Stimulated activated naive CD8-positive, alpha-beta T cell treated with anti-CD3 and anti-CD28 coated beads, Interleukin-15, Interleukin-2, amounts not matched to agents 100 ng/mL and 50 ng/mL, for 24 hours (primary cell): ENCODE measurements at regions not wholly inside any gene's neighbourhood (a gene's known extent, or its start where the extent isn't known, plus 50 kb on each side); places are given as distances from the start of the nearest gene placed in this dataset.
"Not testable (repeated sequence)": the region's sequence is repeated elsewhere in the genome, so short reads cannot be mapped to it uniquely, and the experiment has no call there.

Source experiments
- H3K27ac Mint-ChIP-seq: one replicate; pipeline ENCODE4 v1.8.0; 2021; ENCODE audit warnings: mild to moderate bottlenecking, mixed read lengths
- H3K27me3 Mint-ChIP-seq: one replicate; pipeline ENCODE4 v1.8.0; 2021; ENCODE audit warnings: mixed read lengths
- H3K36me3 Mint-ChIP-seq: one replicate; pipeline ENCODE4 v1.8.0; 2021; ENCODE audit warnings: low read depth, mixed read lengths
- H3K4me1 Mint-ChIP-seq: one replicate; pipeline ENCODE4 v1.8.0; 2021; ENCODE audit warnings: low read depth, mixed read lengths
- H3K4me3 Mint-ChIP-seq: one replicate; pipeline ENCODE4 v1.8.0; 2021; ENCODE audit warnings: mild to moderate bottlenecking, mixed read lengths
- H3K9me3 Mint-ChIP-seq: one replicate; pipeline ENCODE4 v1.8.0; 2021; ENCODE audit warnings: mixed read lengths

DNA sequence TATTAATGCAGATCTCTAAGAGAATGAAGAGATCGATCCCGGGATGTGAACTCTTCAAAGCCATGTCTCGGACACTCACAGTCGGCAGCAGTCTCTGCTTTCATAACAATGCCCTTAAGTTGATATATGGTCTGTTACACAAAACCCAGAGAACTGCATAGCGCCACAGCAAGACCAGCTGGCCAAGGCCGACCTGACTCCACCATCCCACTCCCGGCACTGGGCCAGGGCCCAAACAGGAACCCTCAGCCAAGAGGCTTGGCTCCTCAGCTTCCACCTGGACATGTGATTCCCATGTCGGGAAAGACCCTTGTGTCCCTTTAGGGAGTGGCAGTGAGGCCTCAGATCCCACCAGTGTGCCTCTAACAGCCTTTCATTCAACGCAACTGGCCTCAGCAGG is 106.6 kb upstream of the RNF32 start:
- no peaks in the 10 kb centered on the region for H3K27me3 Mint-ChIP-seq
- H3K9me3 Mint-ChIP-seq: no peaks in the 10 kb centered on the region
- no peaks in the 10 kb centered on the region for H3K4me1 Mint-ChIP-seq
- no peaks in the 10 kb centered on the region for H3K36me3 Mint-ChIP-seq
- H3K4me3 Mint-ChIP-seq: no peak overlapping the region
- H3K27ac Mint-ChIP-seq: no peak overlapping the region

DNA sequence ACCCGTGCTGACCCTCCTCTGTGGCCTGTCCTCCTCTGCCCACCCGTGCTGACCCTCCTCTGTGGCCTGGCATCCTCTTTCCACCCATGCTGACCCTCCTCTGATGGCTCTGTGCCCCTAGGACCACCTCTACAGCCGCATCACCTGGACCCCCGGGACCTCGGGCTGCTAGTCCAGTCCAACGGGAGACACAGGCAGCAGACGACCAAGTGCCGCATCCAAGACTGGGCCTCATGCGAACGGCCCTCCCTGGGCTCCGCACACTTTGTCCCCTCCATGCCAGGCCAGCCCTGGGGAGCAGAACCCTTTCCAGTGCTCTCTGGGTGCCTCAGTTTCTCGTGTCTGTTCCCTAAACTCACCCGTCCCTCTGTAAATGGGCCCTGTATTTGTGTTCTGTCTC is 107.2 kb upstream of the RNF32 start:
- H3K36me3 Mint-ChIP-seq: no peaks in the 10 kb centered on the region

GRCh38 chr7:156532016-156532602 is 108.5 kb upstream of the RNF32 start:
- no peaks in the 10 kb centered on the region for H3K27me3 Mint-ChIP-seq
- no peaks in the 10 kb centered on the region for H3K4me1 Mint-ChIP-seq
- no peak overlapping the region for H3K27ac Mint-ChIP-seq
- no peaks in the 10 kb centered on the region for H3K9me3 Mint-ChIP-seq
- H3K4me3 Mint-ChIP-seq: no peak overlapping the region
- H3K36me3 Mint-ChIP-seq: no peaks in the 10 kb centered on the region

More for the DNA sequence above, 107.2 kb upstream of the RNF32 start:
- H3K9me3 Mint-ChIP-seq: no peaks in the 10 kb centered on the region
- no peak overlapping the region for H3K4me3 Mint-ChIP-seq
- no peaks in the 10 kb centered on the region for H3K27me3 Mint-ChIP-seq
- no peaks in the 10 kb centered on the region for H3K4me1 Mint-ChIP-seq
- no peak overlapping the region for H3K27ac Mint-ChIP-seq

DNA sequence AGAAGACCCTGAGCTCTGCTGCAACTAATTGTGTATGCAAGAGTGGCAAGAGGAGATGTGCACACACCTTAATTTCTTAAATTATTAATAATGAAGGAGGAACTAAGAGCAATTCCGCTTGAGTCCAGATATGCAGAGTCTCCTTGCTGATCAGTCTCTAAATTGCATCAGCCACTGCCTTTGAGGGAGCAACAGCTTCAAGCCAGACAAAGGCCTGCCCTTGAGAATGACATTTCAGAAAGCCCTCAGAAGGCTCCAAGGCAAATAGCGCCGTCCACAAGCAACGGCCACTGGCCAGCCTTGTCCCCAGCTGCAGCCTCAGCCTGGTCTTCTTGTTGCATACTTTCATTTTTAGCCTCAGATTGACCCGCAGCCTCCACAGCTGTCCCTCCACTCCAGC is 110.6 kb upstream of the RNF32 start:
- Mint-ChIP-seq H3K4me1 (no peaks in the 10 kb centered on the region), H3K27me3 (no peaks in the 10 kb centered on the region), H3K27ac (no peak overlapping the region), H3K36me3 (no peaks in the 10 kb centered on the region), H3K9me3 (no peaks in the 10 kb centered on the region), H3K4me3 (no peak overlapping the region)

GRCh38 chr7:156527458-156527890 is 113.1 kb upstream of the RNF32 start:
- H3K4me3 Mint-ChIP-seq: no peak overlapping the region
- no peaks in the 10 kb centered on the region for H3K4me1 Mint-ChIP-seq
- H3K27ac Mint-ChIP-seq: no peak overlapping the region
- no peaks in the 10 kb centered on the region for H3K27me3 Mint-ChIP-seq
- H3K36me3 Mint-ChIP-seq: no peaks in the 10 kb centered on the region
- H3K9me3 Mint-ChIP-seq: no peaks in the 10 kb centered on the region

GRCh38 chr7:156524818-156525597 is 115.6 kb upstream of the RNF32 start:
- Mint-ChIP-seq H3K27me3 (peaks cover 8% of the 10 kb centered on the region), H3K27ac (no peak overlapping the region), H3K36me3 (no peaks in the 10 kb centered on the region), H3K4me1 (no peaks in the 10 kb centered on the region), H3K9me3 (no peaks in the 10 kb centered on the region), H3K4me3 (no peak overlapping the region)

DNA sequence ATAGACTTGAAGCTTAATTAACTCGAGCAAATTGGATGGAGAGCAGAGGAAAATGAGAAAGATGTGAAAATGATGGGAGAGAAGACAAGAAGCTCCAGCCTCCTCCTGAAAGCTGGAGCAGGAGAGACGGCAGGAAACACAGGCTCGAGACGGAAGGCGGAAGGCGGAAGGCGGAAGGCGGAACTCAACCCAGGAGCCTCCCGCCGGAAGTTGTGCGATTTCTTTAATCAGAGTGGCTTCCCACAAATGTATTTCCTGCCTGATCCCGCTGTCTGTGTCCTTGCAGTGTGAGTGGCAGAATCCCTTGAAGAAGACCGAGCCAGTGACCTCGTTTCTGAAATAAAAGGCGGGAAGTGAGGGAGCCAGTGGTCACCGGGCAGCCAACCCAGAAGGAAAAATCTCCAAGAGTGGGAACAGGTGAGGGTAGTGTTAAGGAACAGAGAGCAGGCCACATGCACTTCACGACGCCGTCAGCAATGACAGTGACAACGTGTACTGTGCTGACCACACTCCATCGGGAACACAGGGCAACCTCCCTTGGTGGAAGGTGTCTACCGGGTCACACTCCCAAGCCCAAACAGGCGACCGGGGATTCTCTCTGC is 117.0 kb upstream of the RNF32 start:
- Mint-ChIP-seq H3K4me1 (no peaks in the 10 kb centered on the region), H3K27ac (no peak overlapping the region), H3K27me3 (peaks cover 8% of the 10 kb centered on the region), H3K9me3 (no peaks in the 10 kb centered on the region), H3K36me3 (no peaks in the 10 kb centered on the region), H3K4me3 (no peak overlapping the region)

DNA sequence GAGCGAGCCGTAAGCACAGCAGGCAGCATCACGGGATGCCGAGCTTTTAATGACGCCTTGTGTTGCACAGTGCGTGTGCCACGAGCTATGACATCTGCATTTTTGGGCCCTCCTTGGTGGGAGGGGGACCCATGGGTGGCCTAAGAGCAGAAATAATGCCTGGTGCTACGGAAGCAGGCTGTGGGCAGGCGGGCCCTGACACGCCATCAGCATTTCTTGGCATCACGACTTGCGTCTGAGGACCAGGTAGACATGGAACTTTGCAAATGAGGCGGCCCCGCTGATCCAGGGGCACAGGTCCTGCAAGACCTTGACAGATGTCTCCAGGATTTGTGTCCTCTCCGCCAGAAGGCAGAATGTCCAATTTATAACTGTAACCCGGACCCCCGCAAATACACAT is 117.8 kb upstream of the RNF32 start:
- Mint-ChIP-seq H3K36me3 (no peaks in the 10 kb centered on the region), H3K27ac (no peak overlapping the region), H3K4me3 (no peak overlapping the region), H3K9me3 (no peaks in the 10 kb centered on the region), H3K4me1 (no peaks in the 10 kb centered on the region), H3K27me3 (peaks cover 8% of the 10 kb centered on the region)

- H3K27ac Mint-ChIP-seq: no peak overlapping the region
- H3K4me3 Mint-ChIP-seq: no peak overlapping the region
- peaks cover 3% of the 10 kb centered on the region for H3K9me3 Mint-ChIP-seq
- peaks cover 8% of the 10 kb centered on the region for H3K27me3 Mint-ChIP-seq
- H3K4me1 Mint-ChIP-seq: no peaks in the 10 kb centered on the region
- H3K36me3 Mint-ChIP-seq: no peaks in the 10 kb centered on the region
Observed at GRCh38 chr7:156519070-156519469, 121.5 kb upstream of the RNF32 start.

DNA sequence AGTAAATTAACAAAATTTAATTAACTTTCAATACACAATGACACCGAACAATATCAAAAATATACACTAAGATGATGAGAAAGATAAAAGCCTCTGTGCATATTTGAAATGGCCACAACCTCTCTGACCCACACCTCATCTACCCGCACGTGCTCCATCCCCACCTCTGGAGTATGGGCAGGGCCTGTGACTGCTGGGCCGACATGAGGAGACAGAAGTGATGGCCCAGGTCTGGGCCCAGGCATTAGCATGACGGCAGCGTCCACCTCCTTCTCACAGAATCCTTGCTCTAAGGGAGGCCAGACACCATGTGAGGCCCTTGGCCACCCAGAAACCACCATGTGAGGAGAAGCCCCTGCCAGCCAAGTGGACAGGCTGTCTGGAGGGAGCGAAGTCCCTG is 122.1 kb upstream of the RNF32 start:
- H3K27me3 Mint-ChIP-seq: peaks cover 8% of the 10 kb centered on the region
- H3K27ac Mint-ChIP-seq: no peak overlapping the region
- H3K4me1 Mint-ChIP-seq: no peaks in the 10 kb centered on the region
- no peaks in the 10 kb centered on the region for H3K36me3 Mint-ChIP-seq
- H3K9me3 Mint-ChIP-seq: peaks cover 3% of the 10 kb centered on the region
- H3K4me3 Mint-ChIP-seq: no peak overlapping the region

- not testable (repeated sequence) for H3K27ac Mint-ChIP-seq, H3K36me3 Mint-ChIP-seq, H3K9me3 Mint-ChIP-seq, H3K4me1 Mint-ChIP-seq, H3K4me3 Mint-ChIP-seq, H3K27me3 Mint-ChIP-seq
Observed at GRCh38 chr7:156517858-156518257, 122.7 kb upstream of the RNF32 start.

GRCh38 chr7:156516791-156517378 is 123.7 kb upstream of the RNF32 start:
- Mint-ChIP-seq H3K36me3 (no peaks in the 10 kb centered on the region), H3K4me1 (no peaks in the 10 kb centered on the region), H3K27me3 (peaks cover 8% of the 10 kb centered on the region), H3K9me3 (peaks cover 3% of the 10 kb centered on the region), H3K27ac (no peak overlapping the region), H3K4me3 (no peak overlapping the region)

DNA sequence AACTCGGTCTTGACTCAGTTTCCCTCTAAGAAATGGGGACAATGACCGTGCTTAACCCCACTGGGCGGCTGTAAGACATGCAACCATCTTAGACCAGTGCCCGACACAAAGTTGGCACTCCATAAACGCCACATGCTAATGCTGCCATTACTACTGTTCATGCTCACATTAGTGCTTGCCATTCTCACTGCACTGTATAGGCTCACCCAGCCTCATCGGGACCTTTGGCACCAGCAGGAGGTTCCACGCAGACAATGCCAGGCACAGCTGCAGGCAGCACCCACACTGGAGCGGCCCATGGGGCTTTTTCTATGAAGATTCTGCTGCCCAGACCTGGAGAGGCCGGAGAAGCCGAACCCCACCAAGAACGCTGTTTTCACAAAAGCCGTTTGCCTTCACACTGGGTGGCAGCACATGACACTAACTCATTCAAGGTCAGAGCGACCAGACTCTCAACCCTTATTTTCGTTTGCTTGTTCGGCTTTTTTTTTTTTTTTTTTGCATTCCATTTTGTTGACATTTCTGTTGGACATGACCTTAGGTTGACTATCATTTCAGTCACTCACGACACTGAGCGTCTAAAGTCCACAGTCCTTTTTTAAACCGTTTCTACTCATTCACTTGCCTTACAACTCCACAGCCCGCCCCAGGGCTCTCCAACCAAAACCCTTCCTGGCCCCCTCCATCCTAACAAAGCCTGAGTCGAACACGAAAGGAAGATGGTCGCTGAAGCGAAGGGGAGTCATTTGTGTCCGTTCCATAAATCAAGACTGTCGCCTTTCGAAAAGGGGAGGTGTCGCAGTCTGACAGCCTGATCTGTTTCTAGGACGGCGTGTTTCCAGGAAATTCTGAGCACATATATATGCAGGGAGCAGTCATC is 124.4 kb upstream of the RNF32 start:
- H3K27me3 Mint-ChIP-seq: peaks cover 6% of the 10 kb centered on the region
- peaks cover 2% of the 10 kb centered on the region for H3K36me3 Mint-ChIP-seq
- no peak overlapping the region for H3K4me3 Mint-ChIP-seq
- no peaks in the 10 kb centered on the region for H3K4me1 Mint-ChIP-seq
- peaks cover 6% of the 10 kb centered on the region for H3K9me3 Mint-ChIP-seq
- H3K27ac Mint-ChIP-seq: no peak overlapping the region

DNA sequence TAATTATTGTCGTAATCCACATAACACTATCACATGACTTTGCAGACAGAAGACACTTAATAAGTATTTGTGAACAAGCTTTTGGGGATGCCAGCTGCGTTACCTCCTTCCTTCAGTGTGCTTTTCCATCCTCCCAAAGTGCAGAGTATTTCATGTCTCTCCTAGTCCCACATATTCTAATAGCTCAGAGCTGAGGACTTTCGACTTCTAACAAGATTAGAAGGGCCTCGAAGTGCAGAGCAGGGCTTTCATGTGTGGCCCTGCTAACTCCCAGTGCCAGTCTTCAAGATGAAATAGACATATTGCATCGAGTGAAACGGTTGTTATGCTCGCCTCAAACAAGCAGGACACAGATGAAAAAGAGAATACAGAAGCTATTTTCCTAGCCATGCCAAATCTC is 125.7 kb upstream of the RNF32 start:
- peaks cover 6% of the 10 kb centered on the region for H3K36me3 Mint-ChIP-seq
- no peak overlapping the region for H3K27ac Mint-ChIP-seq
- no peak overlapping the region for H3K4me3 Mint-ChIP-seq
- peaks cover 18% of the 10 kb centered on the region for H3K9me3 Mint-ChIP-seq
- H3K27me3 Mint-ChIP-seq: no peaks in the 10 kb centered on the region
- no peaks in the 10 kb centered on the region for H3K4me1 Mint-ChIP-seq
